Smooth muscle cell (in vitro differentiated cells): ENCODE measurements at regions not wholly inside any gene's neighbourhood (a gene's known extent, or its start where the extent isn't known, plus 50 kb on each side); places are given as distances from the start of the nearest gene placed in this dataset.
"Not testable (repeated sequence)": the region's sequence is repeated elsewhere in the genome, so short reads cannot be mapped to it uniquely, and the experiment has no call there.

ENCODE experiments used
- DNase-seq: peaks from one replicate; lab custom pipeline; 2025; ENCODE audit not compliant: unreplicated experiment; lab: John Stamatoyannopoulos, UW
- H2AFZ ChIP-seq: fragments of 200-600 bp; sonication (generic); 2 replicates; pipeline ENCODE4 v1.6.0; 2016; ENCODE audit warnings: antibody characterized with exemption, low read depth, mild to moderate bottlenecking
- H3F3A ChIP-seq: fragments of 200-600 bp; sonication (generic); 2 replicates; pipeline ENCODE4 v1.6.0; 2017; ENCODE audit warnings: antibody characterized with exemption, low read depth
- H3K27ac ChIP-seq: fragments of 200-600 bp; sonication (generic); 2 replicates; pipeline ENCODE4 v1.5.1; 2016; ENCODE audit warnings: low read depth, mild to moderate bottlenecking
- H3K27me3 ChIP-seq: fragments of 200-600 bp; sonication (generic); 2 replicates; pipeline ENCODE4 v1.6.1; 2016; ENCODE audit warnings: low read depth, mild to moderate bottlenecking
- H3K36me3 ChIP-seq: fragments of 200-600 bp; sonication (generic); 2 replicates; pipeline ENCODE4 v1.5.1; 2016; ENCODE audit warnings: low read depth
- H3K4me1 ChIP-seq: fragments of 200-600 bp; sonication (generic); 2 replicates; pipeline ENCODE4 v1.5.1; 2016; ENCODE audit warnings: low read depth
- H3K4me2 ChIP-seq: fragments of 200-600 bp; sonication (generic); 2 replicates; pipeline ENCODE4 v1.6.0; 2016; ENCODE audit warnings: mild to moderate bottlenecking
- H3K4me3 ChIP-seq: fragments of 200-600 bp; sonication (generic); 2 replicates; pipeline ENCODE4 v1.5.1; 2016; ENCODE audit warnings: mild to moderate bottlenecking
- H3K79me2 ChIP-seq: fragments of 200-600 bp; sonication (generic); 2 replicates; pipeline ENCODE4 v1.6.0; 2016; ENCODE audit warnings: low read depth, mild to moderate bottlenecking
- H3K9ac ChIP-seq: fragments of 200-600 bp; sonication (generic); 2 replicates; pipeline ENCODE4 v1.6.0; 2016; ENCODE audit warnings: low read depth
- H3K9me3 ChIP-seq: fragments of 200-600 bp; sonication (generic); replicated peaks from 2 replicates; pipeline ENCODE4 v1.5.1; 2016; ENCODE audit warnings: low read depth
- H4K20me1 ChIP-seq: fragments of 200-600 bp; sonication (generic); 2 replicates; pipeline ENCODE4 v1.6.0; 2016; ENCODE audit warnings: low read depth
- WGBS: methylation state at CpG from one replicate; pipeline ENCODE4 v1.1.7; 2016; ENCODE audit warnings: low lambda C conversion rate; 5-methylcytosine and 5-hydroxymethylcytosine counted together
- TF ChIP-seq, protein P1 (sequence below): fragments of 200-600 bp; sonication (generic); IDR thresholded peaks from 2 replicates; pipeline ENCODE4 v1.5.1; 2017; ENCODE audit warnings: borderline replicate concordance, mild to moderate bottlenecking, antibody characterized with exemption; ENCODE audit not compliant: insufficient read depth, poor library complexity, severe bottlenecking

DNA sequence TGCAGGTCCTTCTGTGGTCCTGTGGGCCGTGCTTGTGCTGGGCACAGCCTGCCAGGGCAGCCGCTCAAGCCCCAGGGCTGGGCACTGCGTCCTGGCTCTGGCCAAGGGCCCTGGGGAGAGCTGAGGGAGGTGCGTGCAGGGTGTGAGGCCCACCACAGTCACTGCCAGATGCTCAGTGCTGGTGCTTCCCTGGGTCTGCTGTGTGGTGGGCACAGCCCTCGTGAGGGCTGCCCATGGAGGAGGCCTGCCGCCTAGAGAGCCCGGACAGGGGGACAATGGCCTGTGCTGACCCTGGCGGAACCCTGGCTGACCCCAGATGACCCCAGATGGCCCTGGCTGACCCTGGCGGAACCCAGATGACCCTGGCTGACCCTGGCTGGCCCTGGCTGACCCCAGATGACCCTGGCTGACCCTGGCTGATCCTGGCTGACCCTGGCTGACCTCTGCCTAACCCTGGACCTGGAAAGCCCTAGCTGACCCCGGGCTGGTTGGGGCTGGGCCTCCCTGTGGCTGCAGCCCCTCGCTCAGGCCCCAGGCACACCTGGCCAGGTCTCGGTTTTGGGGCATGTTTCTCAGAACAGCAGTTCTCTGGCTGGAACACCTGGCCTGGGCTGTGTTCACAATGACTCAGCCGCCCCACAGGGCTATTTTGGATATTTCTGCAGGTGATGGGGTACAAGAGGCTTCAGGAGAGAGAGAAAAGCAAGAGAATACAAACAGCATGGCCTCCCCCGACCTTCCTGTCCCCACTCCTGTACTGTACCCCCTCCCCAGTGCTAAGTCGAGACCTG, 55.4 kb downstream of the TMEM121 start:
- WGBS: 49% methylated on average over 15 of the region's 15 CpGs
- no peak overlapping the region for H3K4me3 ChIP-seq
- H2AFZ ChIP-seq: no peak overlapping the region
- no peak overlapping the region for H3K4me2 ChIP-seq
- H3K9ac ChIP-seq: no peak overlapping the region
- H3K36me3 ChIP-seq: no peaks in the 10 kb centered on the region
- no peaks in the 10 kb centered on the region for H4K20me1 ChIP-seq
- no peaks in the 10 kb centered on the region for H3K4me1 ChIP-seq
- H3K27ac ChIP-seq: no peak overlapping the region
- H3K27me3 ChIP-seq: no peaks in the 10 kb centered on the region
- TF ChIP-seq, protein P1, sequence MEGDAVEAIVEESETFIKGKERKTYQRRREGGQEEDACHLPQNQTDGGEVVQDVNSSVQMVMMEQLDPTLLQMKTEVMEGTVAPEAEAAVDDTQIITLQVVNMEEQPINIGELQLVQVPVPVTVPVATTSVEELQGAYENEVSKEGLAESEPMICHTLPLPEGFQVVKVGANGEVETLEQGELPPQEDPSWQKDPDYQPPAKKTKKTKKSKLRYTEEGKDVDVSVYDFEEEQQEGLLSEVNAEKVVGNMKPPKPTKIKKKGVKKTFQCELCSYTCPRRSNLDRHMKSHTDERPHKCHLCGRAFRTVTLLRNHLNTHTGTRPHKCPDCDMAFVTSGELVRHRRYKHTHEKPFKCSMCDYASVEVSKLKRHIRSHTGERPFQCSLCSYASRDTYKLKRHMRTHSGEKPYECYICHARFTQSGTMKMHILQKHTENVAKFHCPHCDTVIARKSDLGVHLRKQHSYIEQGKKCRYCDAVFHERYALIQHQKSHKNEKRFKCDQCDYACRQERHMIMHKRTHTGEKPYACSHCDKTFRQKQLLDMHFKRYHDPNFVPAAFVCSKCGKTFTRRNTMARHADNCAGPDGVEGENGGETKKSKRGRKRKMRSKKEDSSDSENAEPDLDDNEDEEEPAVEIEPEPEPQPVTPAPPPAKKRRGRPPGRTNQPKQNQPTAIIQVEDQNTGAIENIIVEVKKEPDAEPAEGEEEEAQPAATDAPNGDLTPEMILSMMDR: no peak
- H3K79me2 ChIP-seq: no peaks in the 10 kb centered on the region
- H3F3A ChIP-seq: no peaks in the 10 kb centered on the region
- H3K9me3 ChIP-seq: peaks cover 1% of the 10 kb centered on the region
- DNase-seq: no peak

DNA sequence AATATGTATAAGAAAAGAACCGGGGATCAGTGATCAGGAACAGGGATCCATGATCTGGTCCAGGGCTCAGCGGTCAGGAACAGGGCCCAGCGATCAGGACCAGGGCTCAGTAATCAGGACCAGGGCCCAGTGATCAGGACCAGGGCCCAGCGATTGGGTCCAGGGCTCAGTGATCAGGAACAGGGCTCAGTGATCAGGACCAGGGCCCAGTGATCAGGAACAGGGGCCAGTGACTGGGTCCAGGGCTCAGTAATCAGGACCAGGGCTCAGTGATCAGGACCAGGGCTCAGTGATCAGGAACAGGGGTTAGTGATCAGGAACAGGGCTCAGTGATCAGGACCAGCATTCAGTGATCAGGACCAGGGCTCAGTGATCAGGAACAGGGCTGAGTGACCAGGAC, 56.3 kb downstream of the TMEM121 start:
- WGBS: 67% methylated on average over 4 of the region's 4 CpGs
- no peak overlapping the region for H2AFZ ChIP-seq

DNA sequence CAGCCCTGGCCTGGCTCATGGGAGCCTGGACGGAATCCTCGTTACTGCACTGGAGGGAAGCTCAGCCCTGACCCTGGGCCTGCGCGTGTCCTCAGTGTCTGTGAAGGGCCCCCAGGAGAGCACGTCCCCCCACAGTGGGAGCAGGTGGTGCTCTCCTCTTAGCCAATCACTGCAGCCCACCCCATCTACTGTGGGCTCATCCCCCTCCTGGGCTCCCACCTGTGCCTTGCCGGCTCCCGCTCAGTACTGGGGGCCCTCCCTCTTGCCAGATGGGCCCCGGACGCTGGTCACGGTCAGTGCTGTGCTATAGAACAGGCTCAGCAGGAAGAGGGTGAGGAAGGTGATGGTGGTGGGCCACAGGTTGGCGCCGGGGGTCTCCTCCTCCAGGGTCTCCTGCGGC, 57.5 kb downstream of the TMEM121 start:
- H3K4me3 ChIP-seq, H3K4me2 ChIP-seq, H3F3A ChIP-seq, H3K9ac ChIP-seq, DNase-seq, H2AFZ ChIP-seq, H4K20me1 ChIP-seq, H3K4me1 ChIP-seq, H3K79me2 ChIP-seq, H3K9me3 ChIP-seq, H3K27me3 ChIP-seq, H3K36me3 ChIP-seq, H3K27ac ChIP-seq: not testable (repeated sequence)
- 84% methylated on average over 9 of the region's 13 CpGs for WGBS

More for the DNA sequence above, 56.3 kb downstream of the TMEM121 start:
- Histone ChIP-seq H3F3A (no peaks in the 10 kb centered on the region), H3K9me3 (no peaks in the 10 kb centered on the region), H3K27me3 (no peaks in the 10 kb centered on the region), H4K20me1 (no peaks in the 10 kb centered on the region), H3K4me1 (no peaks in the 10 kb centered on the region), H3K4me2 (no peak overlapping the region), H3K79me2 (no peaks in the 10 kb centered on the region), H3K27ac (no peak overlapping the region), H3K9ac (no peak overlapping the region), H3K4me3 (no peak overlapping the region), H3K36me3 (no peaks in the 10 kb centered on the region)
- TF ChIP-seq, protein P1: no peak
- no peak for DNase-seq

DNA sequence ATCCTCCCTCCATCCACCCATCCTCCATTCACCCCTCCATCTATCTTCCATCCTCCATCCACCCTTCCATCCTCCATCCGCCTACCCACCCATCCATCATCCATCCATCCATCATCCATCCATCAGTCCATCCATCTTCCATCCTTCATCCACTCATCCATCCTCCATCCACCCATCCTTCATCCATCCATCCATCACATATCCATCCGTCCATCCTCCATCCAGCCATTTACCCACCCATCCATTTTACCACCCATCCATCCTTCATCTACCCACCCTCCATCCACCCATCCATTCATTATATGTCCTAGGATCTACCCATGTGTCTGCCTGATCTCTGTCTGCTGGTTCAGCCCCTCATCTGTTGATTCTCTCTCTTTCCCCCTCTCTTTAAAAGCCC, 58.9 kb downstream of the TMEM121 start:
- not testable (repeated sequence) for H3K9me3 ChIP-seq, H2AFZ ChIP-seq, H3K4me1 ChIP-seq, H3F3A ChIP-seq, DNase-seq, H3K4me2 ChIP-seq, H3K27me3 ChIP-seq, H3K36me3 ChIP-seq, H3K4me3 ChIP-seq, H3K9ac ChIP-seq, H3K27ac ChIP-seq, H4K20me1 ChIP-seq, H3K79me2 ChIP-seq
- WGBS: 80% methylated on average over 2 of the region's 2 CpGs

DNA sequence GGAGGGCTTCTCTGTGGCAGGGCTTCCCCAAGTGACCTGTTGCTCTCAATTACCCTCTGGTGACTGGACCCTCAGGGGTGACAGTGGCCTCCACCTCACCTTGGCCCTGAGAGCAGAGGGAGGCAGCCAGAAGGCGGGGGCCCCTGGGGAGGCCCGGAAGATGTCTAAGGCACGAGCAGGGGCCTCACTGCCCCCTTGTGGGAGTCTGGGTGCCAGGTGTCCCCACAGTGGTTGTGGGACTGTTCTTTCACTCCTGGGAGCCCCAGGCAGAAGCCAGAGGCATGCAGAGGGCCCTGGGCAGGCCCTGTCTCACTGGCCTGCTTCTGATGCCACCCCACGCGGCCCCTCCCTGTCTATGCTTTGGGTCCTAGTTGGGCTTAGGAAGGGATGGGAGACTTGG, 59.3 kb downstream of the TMEM121 start:
- H3K9ac ChIP-seq, H3K27me3 ChIP-seq, H2AFZ ChIP-seq, H3K36me3 ChIP-seq, H3K4me3 ChIP-seq, H3K4me2 ChIP-seq, H3K79me2 ChIP-seq, H3K9me3 ChIP-seq, DNase-seq, H3K4me1 ChIP-seq, H3F3A ChIP-seq, H3K27ac ChIP-seq, H4K20me1 ChIP-seq: not testable (repeated sequence)
- WGBS: 30% methylated on average over 2 of the region's 5 CpGs

DNA sequence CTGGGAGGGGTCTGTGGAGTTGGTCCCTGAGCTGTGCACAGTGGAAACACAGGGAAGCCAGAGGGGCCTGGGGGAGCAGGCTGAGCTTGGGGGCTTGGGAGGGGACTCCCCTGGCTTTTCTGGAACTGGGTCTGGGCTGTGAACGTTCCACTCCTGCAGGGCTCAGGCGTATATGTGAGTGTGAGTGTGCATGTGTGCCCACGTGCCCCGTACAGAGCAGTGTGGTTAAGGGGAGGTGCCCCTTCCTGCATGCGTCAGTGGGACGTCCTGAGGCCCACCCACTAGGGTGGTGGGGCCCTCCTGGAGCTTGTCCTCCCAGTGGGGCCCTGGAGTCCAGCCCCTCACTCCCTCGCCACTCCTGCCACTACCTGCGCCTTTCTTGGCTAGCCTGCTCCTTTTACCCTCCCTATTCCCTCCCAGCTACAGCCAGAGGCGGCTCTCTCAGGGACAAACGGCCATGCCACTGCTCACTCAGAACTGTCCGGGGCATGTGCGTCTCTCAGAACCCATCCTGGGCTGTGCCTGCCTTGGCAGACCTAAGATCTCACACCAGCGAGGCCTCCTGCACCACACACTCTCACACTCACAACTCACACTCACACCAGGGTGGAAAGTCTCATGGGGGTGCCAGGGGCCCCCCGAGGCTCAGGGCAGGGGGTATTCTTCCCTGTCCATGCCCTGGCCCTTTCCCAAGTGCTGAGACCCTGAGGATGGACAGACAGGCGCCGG, 59.9 kb downstream of the TMEM121 start:
- not testable (repeated sequence) for H3K27ac ChIP-seq, DNase-seq, H3F3A ChIP-seq, H3K36me3 ChIP-seq, H3K9ac ChIP-seq, H3K27me3 ChIP-seq, H3K4me1 ChIP-seq, H3K4me3 ChIP-seq, H4K20me1 ChIP-seq, H2AFZ ChIP-seq, H3K4me2 ChIP-seq, H3K9me3 ChIP-seq, H3K79me2 ChIP-seq
- 75% methylated on average over 6 of the region's 16 CpGs for WGBS

DNA sequence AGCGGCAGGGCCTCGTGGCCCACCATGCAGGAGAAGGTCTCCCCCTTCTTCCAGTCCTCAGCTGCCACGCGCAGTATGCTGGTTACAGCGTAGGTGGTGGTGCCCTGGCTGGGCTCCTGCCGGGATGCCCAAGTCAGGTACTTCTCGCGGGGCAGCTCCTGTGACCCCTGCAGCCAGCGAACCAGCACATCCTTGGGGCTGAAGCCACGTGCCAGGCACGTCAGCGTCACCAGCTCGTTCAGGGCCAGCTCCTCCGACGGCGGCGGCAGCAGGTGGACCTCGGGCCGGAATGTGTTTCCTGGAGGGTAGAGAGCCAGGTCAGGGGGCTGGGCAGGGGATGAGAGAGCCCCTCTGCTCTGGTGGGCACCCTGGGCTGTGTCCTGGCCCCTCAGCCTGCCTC, 60.7 kb downstream of the TMEM121 start:
- not testable (repeated sequence) for H3K36me3 ChIP-seq, DNase-seq, H4K20me1 ChIP-seq, H3K4me1 ChIP-seq, H3K4me3 ChIP-seq, H3K27me3 ChIP-seq, H3K9ac ChIP-seq, H3K27ac ChIP-seq, H2AFZ ChIP-seq, H3K9me3 ChIP-seq, H3K4me2 ChIP-seq, H3F3A ChIP-seq, H3K79me2 ChIP-seq
- WGBS: no CpG with 5 or more reads among the region's 19 CpGs
